NCI-H345 treated with DMSO at 0.1 percent for 48 hours (cell line): ENCODE measurements at regions not wholly inside any gene's neighbourhood (a gene's known extent, or its start where the extent isn't known, plus 50 kb on each side); places are given as distances from the start of the nearest gene placed in this dataset.
"Not testable (repeated sequence)": the region's sequence is repeated elsewhere in the genome, so short reads cannot be mapped to it uniquely, and the experiment has no call there.

Experiments used
- DNase-seq: peaks from one replicate; lab custom pipeline; 2025; ENCODE audit not compliant: unreplicated experiment; lab: John Stamatoyannopoulos, UW

- DNase-seq = not testable (repeated sequence)
Measured at GRCh38 chr5:166804693-166805092, 1486.8 kb upstream of the WWC1 start.

- not testable (repeated sequence) for DNase-seq
Measured at GRCh38 chr5:166810093-166810658, 1481.3 kb upstream of the WWC1 start.

DNA sequence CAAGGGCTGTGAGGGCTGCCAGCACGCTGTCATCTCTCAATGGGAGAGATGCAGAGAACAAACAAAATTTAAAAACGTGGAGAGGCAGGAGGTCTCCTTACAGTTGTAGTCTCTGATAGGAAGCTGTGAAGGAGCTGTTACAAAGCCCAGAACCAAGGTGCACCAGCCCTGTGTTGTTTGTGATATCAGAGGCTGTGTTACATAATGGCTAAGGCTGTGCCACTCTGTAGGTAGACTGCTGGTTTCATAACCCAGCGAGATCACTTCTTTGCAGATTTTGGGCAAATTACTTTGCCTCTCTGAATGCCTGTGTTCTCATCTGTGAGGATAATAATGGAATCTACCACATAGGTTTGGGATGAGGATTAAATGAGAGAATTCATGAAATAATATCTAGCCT lies 1480.7 kb upstream of the WWC1 start:
- no peak for DNase-seq

GRCh38 chr5:166823360-166823759 lies 1468.1 kb upstream of the WWC1 start:
- DNase-seq = no peak

DNA sequence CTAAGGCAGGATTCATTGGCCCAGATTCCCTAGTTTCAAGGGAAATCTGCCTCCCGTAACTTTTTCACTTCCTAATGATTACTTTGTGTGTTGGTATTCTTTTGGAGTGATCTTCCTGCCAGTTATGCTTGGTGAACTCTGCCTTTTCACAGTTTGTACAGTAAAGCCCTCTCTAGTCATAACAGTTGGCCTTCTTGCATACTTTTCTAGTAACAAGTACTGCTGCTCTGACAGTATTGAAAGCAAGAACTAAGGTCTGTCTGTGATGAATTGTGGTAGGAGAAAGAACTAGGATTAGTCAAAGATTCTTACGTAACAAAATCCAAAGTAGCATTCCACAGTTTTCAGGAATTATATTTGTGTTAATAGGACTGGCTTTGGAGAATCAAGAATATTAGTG lies 1457.2 kb upstream of the WWC1 start:
- DNase-seq = no peak

- no peak for DNase-seq
Measured at GRCh38 chr5:166845044-166845443, 1446.4 kb upstream of the WWC1 start.

GRCh38 chr5:166856791-166857190 lies 1434.7 kb upstream of the WWC1 start:
- DNase-seq = no peak

DNA sequence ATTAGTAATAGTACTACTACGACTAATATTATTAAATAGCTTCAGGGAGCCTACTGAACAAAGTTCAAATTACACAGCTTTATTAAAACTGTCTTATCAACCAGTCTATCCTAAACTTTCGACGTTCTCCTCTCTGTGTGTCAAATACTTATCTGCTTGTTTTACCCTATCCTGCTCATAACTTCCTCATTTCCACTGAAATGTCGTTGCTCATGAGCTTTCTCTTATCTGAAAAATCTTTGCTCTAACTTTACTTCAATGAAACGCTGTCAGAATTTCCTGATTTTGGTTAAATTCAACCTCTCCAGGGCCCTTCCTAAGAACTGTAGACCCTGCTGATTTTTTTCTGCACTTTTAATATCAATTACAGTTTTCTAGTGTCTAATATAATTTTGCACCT lies 1431.0 kb upstream of the WWC1 start:
- DNase-seq = no peak

- no peak for DNase-seq
Measured at GRCh38 chr5:166862581-166862980, 1428.9 kb upstream of the WWC1 start.

DNA sequence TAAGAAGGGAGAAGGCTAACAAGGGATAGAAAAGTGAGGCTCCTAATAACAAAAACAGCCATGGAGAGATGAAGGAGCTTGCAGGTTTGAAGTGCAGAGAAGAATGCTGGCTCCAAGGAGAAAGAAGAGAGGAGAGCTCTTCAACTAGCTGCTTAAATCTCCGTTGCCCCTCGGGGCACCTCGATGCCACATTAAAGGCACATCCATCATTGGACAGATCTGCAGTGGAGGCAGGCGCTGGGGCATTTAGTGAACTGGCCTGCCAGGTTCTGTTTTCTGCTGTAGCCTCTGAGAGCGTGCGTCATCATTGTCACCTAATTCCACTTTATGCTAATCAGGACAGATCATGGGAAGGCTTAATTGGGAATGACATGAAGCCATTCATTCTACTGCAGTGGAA lies 1426.2 kb upstream of the WWC1 start:
- no peak for DNase-seq

GRCh38 chr5:166880456-166880855 lies 1411.0 kb upstream of the WWC1 start:
- no peak for DNase-seq

GRCh38 chr5:166881802-166882201 lies 1409.6 kb upstream of the WWC1 start:
- DNase-seq = no peak

DNA sequence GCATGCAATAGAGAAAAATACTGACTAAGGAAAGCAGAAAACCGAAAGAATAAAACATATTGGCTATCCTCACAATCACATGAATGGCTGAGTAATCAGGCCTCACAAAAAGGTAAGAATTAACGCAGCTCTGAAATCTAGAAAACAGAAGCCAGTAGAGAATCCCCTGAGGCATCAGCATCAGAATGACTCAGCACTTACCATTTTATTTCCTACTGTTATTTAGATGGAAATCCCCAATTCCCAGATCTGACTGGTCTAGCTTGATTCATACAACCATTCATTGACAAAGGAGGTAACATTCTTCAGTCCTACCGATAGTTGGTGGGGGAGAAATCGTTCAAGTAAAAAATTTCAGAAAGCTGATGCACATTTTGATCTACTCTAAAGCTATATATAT lies 1408.4 kb upstream of the WWC1 start:
- DNase-seq = no peak

DNA sequence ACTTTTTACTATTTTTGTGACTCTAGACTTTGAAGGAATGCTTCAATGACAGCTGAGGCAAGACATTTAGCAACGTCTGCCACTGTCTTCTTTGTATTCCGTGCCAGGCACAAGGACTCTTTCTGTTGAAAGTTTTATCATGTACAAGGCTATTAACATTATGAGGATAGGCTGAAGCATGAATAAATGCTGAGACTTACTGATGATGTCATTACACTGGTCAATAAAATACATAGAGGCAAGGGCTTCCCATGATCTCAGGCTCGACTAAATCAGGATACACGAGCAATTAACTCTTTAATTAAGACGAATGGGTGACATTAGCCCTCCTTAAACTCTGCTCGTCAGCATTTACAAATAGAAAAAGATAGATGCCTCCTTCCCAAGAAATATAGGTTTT lies 1393.3 kb upstream of the WWC1 start:
- no peak for DNase-seq

- no peak for DNase-seq
Measured at GRCh38 chr5:166899343-166899742, 1392.1 kb upstream of the WWC1 start.

DNA sequence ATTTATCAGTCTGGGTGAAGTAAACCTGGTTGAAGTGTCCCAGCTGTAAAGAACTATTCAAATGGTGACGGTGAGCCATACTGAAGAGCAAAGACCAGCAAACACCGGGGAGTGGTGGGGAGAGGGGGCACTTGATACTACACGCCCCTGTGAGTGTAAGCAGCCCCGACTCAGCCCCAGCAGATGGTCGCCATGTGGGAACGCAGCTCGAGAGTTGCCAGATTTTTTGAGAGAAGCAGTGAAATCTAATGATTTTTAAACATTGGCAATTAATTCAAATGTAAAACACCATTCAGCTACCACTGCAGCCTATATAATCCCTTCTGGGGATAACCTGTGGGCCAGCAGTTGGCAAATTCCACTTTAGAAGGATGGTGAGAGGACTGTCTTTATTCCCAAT lies 1386.9 kb upstream of the WWC1 start:
- DNase-seq = no peak

GRCh38 chr5:166906991-166907713 lies 1384.3 kb upstream of the WWC1 start:
- no peak for DNase-seq

GRCh38 chr5:166909040-166909439 lies 1382.4 kb upstream of the WWC1 start:
- DNase-seq = no peak

- no peak for DNase-seq
Measured at GRCh38 chr5:166909926-166910325, 1381.5 kb upstream of the WWC1 start.

DNA sequence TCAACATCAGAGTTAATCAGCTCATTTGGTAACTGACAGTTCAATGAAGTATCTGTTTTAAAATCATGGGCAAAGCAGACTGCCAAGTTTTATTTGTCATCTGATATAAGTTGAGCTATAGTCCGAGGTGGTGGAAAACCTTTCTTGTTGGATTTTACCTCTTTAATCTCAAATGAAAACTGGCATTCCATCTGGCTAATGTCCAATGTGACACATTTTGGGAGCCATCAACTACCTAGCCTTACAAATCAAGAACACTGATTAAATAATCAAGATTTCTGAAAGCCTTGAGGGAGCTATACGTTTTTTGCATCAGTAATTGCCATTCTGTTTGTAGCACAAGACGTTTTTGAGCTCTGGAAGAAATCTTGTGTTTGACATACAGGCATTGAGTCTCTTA lies 1380.5 kb upstream of the WWC1 start:
- no peak for DNase-seq

GRCh38 chr5:166916021-166916420 lies 1375.4 kb upstream of the WWC1 start:
- DNase-seq = no peak

DNA sequence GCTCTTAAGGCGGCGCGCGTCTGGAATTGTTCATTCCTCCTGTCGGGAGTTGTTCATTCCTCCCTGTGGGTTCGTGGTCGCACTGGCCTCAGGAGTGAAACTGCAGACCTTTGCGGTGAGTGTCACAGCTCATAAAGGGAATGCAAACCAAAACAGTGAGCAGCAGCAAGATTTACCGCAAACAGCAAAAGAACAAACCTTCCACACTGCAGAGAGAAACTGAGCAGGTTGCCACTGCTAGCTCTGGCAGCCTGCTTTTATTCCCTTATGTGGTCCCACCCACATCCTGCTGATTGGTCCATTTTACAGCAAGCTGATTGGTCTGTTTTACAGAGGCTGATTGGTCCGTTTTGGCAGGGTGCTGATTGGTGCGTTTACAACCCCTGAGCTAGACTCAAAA lies 1365.3 kb upstream of the WWC1 start:
- DNase-seq = no peak
